K562 (cell line): ENCODE measurements at regions not wholly inside any gene's neighbourhood (a gene's known extent, or its start where the extent isn't known, plus 50 kb on each side); places are given as distances from the start of the nearest gene placed in this dataset.

Experiments
- CCNT2 ChIP-seq: IDR thresholded peaks from 2 replicates; pipeline ENCODE4 v1.6.1; 2011; ENCODE audit warnings: borderline replicate concordance, low read depth, mild to moderate bottlenecking, moderate library complexity, mixed read lengths, low read length; ENCODE audit not compliant: insufficient read length; ENCODE audit errors: extremely low read depth
- CREM ChIP-seq: IDR thresholded peaks from 2 replicates; pipeline ENCODE4 v1.6.1; 2014; ENCODE audit warnings: antibody characterized with exemption, low read depth
- FOXK1 ChIP-seq: sonication (generic); formaldehyde crosslinking; IDR thresholded peaks from 2 replicates; pipeline ENCODE4 v1.8.0; 2022; ENCODE audit warnings: missing genetic modification reagents, mild to moderate bottlenecking, borderline replicate concordance
- HDAC8 ChIP-seq: fragments of 450-650 bp; IDR thresholded peaks from 2 replicates; pipeline ENCODE4 v1.6.1; 2016; ENCODE audit warnings: mild to moderate bottlenecking, missing genetic modification characterization, moderate library complexity, missing compliant biosample characterization
- HMGXB4 ChIP-seq: sonication (generic); formaldehyde crosslinking; IDR thresholded peaks from 2 replicates; pipeline ENCODE4 v1.8.1; 2023; ENCODE audit warnings: mild to moderate bottlenecking, missing genetic modification reagents
- MXI1 ChIP-seq: IDR thresholded peaks from 2 replicates; pipeline ENCODE4 v1.6.1; 2011; ENCODE audit warnings: low read depth, mild to moderate bottlenecking, improper control_type of control experiment, low read length
- NFATC3 ChIP-seq: fragments of 450-650 bp; IDR thresholded peaks from 2 replicates; pipeline ENCODE4 v1.6.1; 2017; ENCODE audit warnings: mild to moderate bottlenecking
- STAG1 ChIP-seq: sonication (generic); formaldehyde crosslinking; IDR thresholded peaks from 2 replicates; pipeline ENCODE4 v1.5.0; 2020; ENCODE audit warnings: missing genetic modification reagents, borderline replicate concordance
- ZBTB12 ChIP-seq: fragments of 250-450 bp; sonication (Bioruptor Pico); IDR thresholded peaks from 2 replicates; pipeline ENCODE4 v1.4.0; 2020
- ZNF124 ChIP-seq: sonication (generic); formaldehyde crosslinking; IDR thresholded peaks from 2 replicates; pipeline ENCODE4 v1.8.1; 2022; ENCODE audit warnings: missing genetic modification reagents
- ZNF75A ChIP-seq: fragments of 450-650 bp; formaldehyde crosslinking; IDR thresholded peaks from 2 replicates; pipeline ENCODE4 v1.4.0; 2020; ENCODE audit warnings: mild to moderate bottlenecking
- ZSCAN32 ChIP-seq: fragments of 450-650 bp; formaldehyde crosslinking; IDR thresholded peaks from 2 replicates; pipeline ENCODE4 v1.4.0; 2020; ENCODE audit warnings: mild to moderate bottlenecking, moderate library complexity

GRCh38 chr2:11077411-11077810 is 77.9 kb upstream of the SLC66A3 start (continued):
- TF ChIP-seq HMGXB4 (CRISPR knock-in tag) (no peak), ZNF75A (CRISPR knock-in tag) (no peak), CCNT2 (no peak), HDAC8 (tag) (no peak), FOXK1 (CRISPR knock-in tag) (no peak), STAG1 (CRISPR knock-in tag) (no peak), CREM (no peak), ZBTB12 (no peak), ZSCAN32 (CRISPR knock-in tag) (no peak), ZNF124 (CRISPR knock-in tag) (no peak), MXI1 (no peak), NFATC3 (no peak)
